HepG2 (cell line): ENCODE measurements at regions not wholly inside any gene's neighbourhood (a gene's known extent, or its start where the extent isn't known, plus 50 kb on each side); places are given as distances from the start of the nearest gene placed in this dataset.
A peak's percentile ranks its signal among the peaks of the same experiment; 100 is the strongest.

ENCODE experiments used
- ATAC-seq: fragments of 200-7000 bp; cut with Tn5 transposase; 3 replicates; pipeline ENCODE4 v1.9.1; 2020; ENCODE audit warnings: mild to moderate bottlenecking, moderate library complexity
- BruUV-seq: library from RNA; stranded (reverse); fragments of 400-500 nt; replicated peaks from 2 replicates; lab custom pipeline; 2021; lab: Mats Ljungman, UMichigan
- CTCF ChIA-PET: fragments of 300-600 bp; formaldehyde crosslinking; extraction: SDS; loops from one replicate; lab custom pipeline; 2021; ENCODE audit warnings: low total read pairs, inconsistent platforms, low intra/inter-chr PET ratio; lab: Yijun Ruan, JAX
- POLR2A ChIA-PET: fragments of 350-600 bp; sonication (Branson Sonifier 250); formaldehyde crosslinking; loops from one replicate; lab custom pipeline; 2020; ENCODE audit warnings: antibody characterized with exemption, inconsistent platforms; lab: Yijun Ruan, JAX
- DNase-seq: peaks from one replicate; pipeline ENCODE4 v3.0.0-alpha.2; 2015; ENCODE audit warnings: low spot score
- FAIRE-seq: peaks from 3 replicates; lab custom pipeline; 2011; peaks lifted over from hg19 to GRCh38; lab: Jason Lieb, UNC
- H2AFZ ChIP-seq: one replicate; pipeline ENCODE4 v1.6.1; 2011; ENCODE audit warnings: low read length, inconsistent platforms
- H3K27ac ChIP-seq: fragments of 300-600 bp; 3 replicates; pipeline ENCODE4 v1.8.0; 2011; ENCODE audit warnings: mixed run types, mild to moderate bottlenecking, mixed read lengths, low read length, inconsistent platforms; ENCODE audit not compliant: insufficient read depth; ENCODE audit errors: extremely low read length
- H3K27me3 ChIP-seq, 2 experiments: fragments of 200-600 bp in 1 of 2; 2 replicates in 1 of 2; 3 replicates in 1 of 2; pipeline versions ENCODE4 v1.6.0 to v1.8.0; 2011; ENCODE audit warnings: low read length in 2 of 2, mild to moderate bottlenecking in 2 of 2, moderate library complexity in 2 of 2, inconsistent platforms in 1 of 2; ENCODE audit not compliant: insufficient read depth in 2 of 2, control insufficient read depth in 1 of 2
- H3K36me3 ChIP-seq, 2 experiments: fragments of 200-600 bp in 1 of 2; replicated peaks in 1 of 2; 2 replicates in 1 of 2; 3 replicates in 1 of 2; pipeline versions ENCODE4 v1.5.1 to v1.8.0; 2011; ENCODE audit warnings: low read length in 2 of 2, inconsistent platforms in 1 of 2; ENCODE audit not compliant: insufficient read depth in 2 of 2, control insufficient read depth in 1 of 2
- H3K4me1 ChIP-seq: 2 replicates; pipeline ENCODE4 v1.5.1; 2012; ENCODE audit warnings: low read length, inconsistent platforms; ENCODE audit not compliant: insufficient read depth
- H3K4me2 ChIP-seq: 2 replicates; pipeline ENCODE4 v1.6.0; 2011; ENCODE audit warnings: low read depth, low read length, inconsistent platforms
- H3K4me3 ChIP-seq, 3 experiments: fragments of 200-600 bp in 1 of 3; sonication (generic), shearing (Covaris generic) in 1 of 3; replicated peaks in 1 of 3; 2 replicates each; pipeline ENCODE4 v1.5.1; 2011 to 2016; ENCODE audit warnings: low read length in 3 of 3, inconsistent platforms in 2 of 3, low read depth in 2 of 3, mild to moderate bottlenecking in 2 of 3, control low read depth in 1 of 3, mixed read lengths in 1 of 3; ENCODE audit not compliant: insufficient read depth in 1 of 3
- H3K79me2 ChIP-seq: one replicate; pipeline ENCODE4 v1.6.1; 2011; ENCODE audit warnings: low read length, inconsistent platforms; ENCODE audit not compliant: insufficient read depth
- H3K9ac ChIP-seq: 2 replicates; pipeline ENCODE4 v1.6.0; 2011; ENCODE audit warnings: mild to moderate bottlenecking, low read depth, low read length, inconsistent platforms; ENCODE audit not compliant: insufficient read depth
- H3K9me3 ChIP-seq: 2 replicates; pipeline ENCODE4 v1.5.1; 2012; ENCODE audit warnings: mild to moderate bottlenecking, low read length
- H4K20me1 ChIP-seq: 2 replicates; pipeline ENCODE4 v1.6.0; 2011; ENCODE audit warnings: inconsistent platforms, mild to moderate bottlenecking, low read length, moderate library complexity; ENCODE audit not compliant: insufficient read depth
- KLF16 ChIP-seq, 2 experiments: sonication (generic) in 1 of 2; formaldehyde crosslinking in 1 of 2; IDR thresholded peaks; 2 replicates each; pipeline versions ENCODE4 v1.6.1 to v1.8.0; 2016 to 2023; ENCODE audit warnings: missing genetic modification reagents in 2 of 2, missing compliant biosample characterization in 1 of 2
- SCMH1 ChIP-seq: sonication (generic); formaldehyde crosslinking; IDR thresholded peaks from 2 replicates; pipeline ENCODE4 v1.9.0; 2021; ENCODE audit warnings: missing genetic modification reagents, mild to moderate bottlenecking, borderline replicate concordance
- SMC3 ChIP-seq: IDR thresholded peaks from 2 replicates; pipeline ENCODE4 v1.6.1; 2011; ENCODE audit warnings: low read length, improper control_type of control experiment
- SPEN ChIP-seq: sonication (generic); formaldehyde crosslinking; IDR thresholded peaks from 2 replicates; pipeline ENCODE4 v1.5.1; 2020; ENCODE audit warnings: low read depth, mild to moderate bottlenecking, missing genetic modification reagents
- ZBTB8A ChIP-seq: sonication (generic); formaldehyde crosslinking; IDR thresholded peaks from 2 replicates; pipeline ENCODE4 v1.4.0; 2020; ENCODE audit warnings: mild to moderate bottlenecking, low read depth, missing genetic modification reagents, borderline replicate concordance
- ZNF33A ChIP-seq: sonication (generic); formaldehyde crosslinking; IDR thresholded peaks from 2 replicates; pipeline ENCODE4 v1.5.1; 2020; ENCODE audit warnings: missing genetic modification reagents, mild to moderate bottlenecking, moderate library complexity, borderline replicate concordance
- ZNF546 ChIP-seq: sonication (generic); formaldehyde crosslinking; conservative IDR thresholded peaks from 2 replicates; pipeline ENCODE4 v1.8.1; 2023; ENCODE audit warnings: mild to moderate bottlenecking, missing genetic modification reagents
- ZNF569 ChIP-seq: sonication (generic); formaldehyde crosslinking; IDR thresholded peaks from 2 replicates; pipeline ENCODE4 v1.5.0; 2020; ENCODE audit warnings: mild to moderate bottlenecking, missing genetic modification reagents, moderate library complexity, borderline replicate concordance
- ZNF709 ChIP-seq: sonication (generic); formaldehyde crosslinking; IDR thresholded peaks from 2 replicates; pipeline ENCODE4 v1.5.0; 2020; ENCODE audit warnings: mild to moderate bottlenecking, missing genetic modification reagents
- WGBS: methylation state at CpG from one replicate; pipeline ENCODE4 v1.1.6; 2017; ENCODE audit warnings: low lambda C conversion rate; 5-methylcytosine and 5-hydroxymethylcytosine counted together
- in situ Hi-C: cut with HindIII; loops from 2 replicates; pipeline ENCODE4 v1.10.0; 2017; ENCODE audit warnings: low pct_unique_long_range_greater_than_20kb; ENCODE audit not compliant: extremely low pct_ligation_motif_present
- intact Hi-C: fragments of 100-400 bp; cut with micrococcal nuclease; formaldehyde crosslinking; loops from one replicate; pipeline ENCODE4 v1.10.0; 2022; ENCODE audit not compliant: unreplicated experiment

DNA sequence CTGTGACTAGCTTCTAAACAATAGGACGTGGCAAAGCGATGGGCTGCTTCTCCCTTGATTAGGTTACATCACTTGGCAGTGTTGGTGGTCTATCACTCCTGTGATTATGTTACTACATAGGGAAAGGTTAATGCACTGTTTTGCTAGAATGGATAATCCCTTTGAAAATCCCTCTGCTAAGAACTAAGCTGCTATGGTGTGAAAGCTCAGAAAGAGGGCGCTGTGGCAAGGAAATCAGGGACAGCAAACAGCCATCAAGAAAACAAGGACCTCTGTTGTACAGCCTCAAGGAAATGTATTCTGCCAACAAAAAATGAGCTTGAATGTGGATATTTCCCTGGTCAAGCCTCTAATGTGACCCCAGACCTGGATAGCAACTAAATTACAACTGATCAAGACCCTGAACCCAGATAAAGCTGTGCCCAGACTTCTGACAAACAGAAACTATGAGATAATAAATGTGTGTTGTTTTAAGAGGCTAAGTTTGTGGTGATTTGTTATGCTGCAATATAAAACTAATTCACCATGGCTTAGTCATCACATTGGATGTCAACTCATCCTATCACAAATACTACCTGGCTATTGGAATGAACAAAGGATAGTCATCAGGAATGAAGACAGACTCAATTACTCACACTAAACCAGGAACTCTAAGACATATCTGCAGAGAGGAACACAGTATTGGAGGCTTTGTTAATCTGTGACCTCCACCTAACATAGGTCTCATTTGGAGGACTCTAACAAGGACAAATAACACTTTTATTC lies 1215.9 kb downstream of the EFNA5 start:
- H2AFZ ChIP-seq: peak overlapping the region; percentile 23
- no peak overlapping the region for H3K4me2 ChIP-seq

DNA sequence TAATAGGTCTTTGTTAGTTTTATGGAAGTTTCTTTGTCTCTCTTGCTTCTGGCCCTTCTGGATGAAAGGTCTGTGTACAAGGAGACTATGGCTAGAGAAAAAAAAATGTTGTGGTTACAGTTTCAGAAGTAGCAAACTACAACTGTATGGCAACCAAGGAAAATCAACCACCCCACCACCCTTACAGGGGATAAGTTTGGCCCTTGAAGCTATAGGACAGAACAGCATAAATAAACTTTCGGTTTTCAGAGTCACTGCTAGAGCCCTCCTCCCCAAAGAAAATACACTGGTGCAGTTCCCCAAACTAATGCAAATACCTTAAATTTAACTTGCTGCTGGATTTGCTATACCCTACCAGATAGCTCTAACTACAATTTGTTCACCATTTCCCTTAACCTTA lies 1216.7 kb downstream of the EFNA5 start:
- no peaks in the 10 kb centered on the region for H3K79me2 ChIP-seq
- TF ChIP-seq ZBTB8A (no peak), ZNF33A (CRISPR knock-in tag) (no peak), SPEN (CRISPR knock-in tag) (no peak), KLF16 (CRISPR knock-in tag; IDR thresholded peaks at IDR 0.05) (no peak), ZNF709 (no peak), ZNF569 (CRISPR knock-in tag) (no peak), SCMH1 (CRISPR knock-in tag) (no peak)
- ATAC-seq: no peak
- no TSS peak for BruUV-seq
- ChIA-PET POLR2A (no interaction called here), CTCF (no interaction called here)
- H3K27me3 ChIP-seq: no peaks in the 10 kb centered on the region
- in situ Hi-C loops (no loop called here), intact Hi-C loops (loop anchor here (1.0 kb wide), 1 partner anchor 422 kb away; no protein-coding TSS in a partner anchor)
- H2AFZ ChIP-seq: no peak overlapping the region
- no peaks in the 10 kb centered on the region for H4K20me1 ChIP-seq
- H3K27ac ChIP-seq: no peak overlapping the region
- no peak overlapping the region for H3K4me3 ChIP-seq
- 0% methylated on average over 1 of the region's 1 CpG for WGBS
- H3K4me1 ChIP-seq: no peaks in the 10 kb centered on the region
- H3K9me3 ChIP-seq: no peaks in the 10 kb centered on the region
- no peak for DNase-seq
- FAIRE-seq: no peak
- no peak overlapping the region for H3K9ac ChIP-seq
- no peak overlapping the region for H3K4me2 ChIP-seq
- H3K36me3 ChIP-seq: no peaks in the 10 kb centered on the region

More for the DNA sequence above, 1215.9 kb downstream of the EFNA5 start:
- H3K36me3 ChIP-seq: no peaks in the 10 kb centered on the region
- ATAC-seq (0 out of 3 replicates have a peak, but pooled peaks have one; percentile 34), FAIRE-seq (no peak), DNase-seq (peak; percentile 5)
- intact Hi-C loops: loop anchor here (1.0 kb wide), 1 partner anchor 421 kb away; no protein-coding TSS in a partner anchor
- ChIA-PET CTCF (no interaction called here), POLR2A (no interaction called here)
- no peaks in the 10 kb centered on the region for H3K4me1 ChIP-seq
- in situ Hi-C loops: no loop called here
- H3K79me2 ChIP-seq: no peaks in the 10 kb centered on the region
- H3K27me3 ChIP-seq: no peaks in the 10 kb centered on the region
- BruUV-seq: no TSS peak
- no peaks in the 10 kb centered on the region for H3K9me3 ChIP-seq
- H3K9ac ChIP-seq: no peak overlapping the region
- H4K20me1 ChIP-seq: no peaks in the 10 kb centered on the region
- H3K27ac ChIP-seq: no peak overlapping the region
- H3K4me3 ChIP-seq: no peak overlapping the region
- 0% methylated on average over 3 of the region's 3 CpGs for WGBS
- peak; percentile 4; the same call in 1 of the 2 replicates for TF ChIP-seq SMC3
- TF ChIP-seq ZNF546 (CRISPR knock-in tag): no peak
